ENCODE measurements at regions not wholly inside any gene's neighbourhood (a gene's known extent, or its start where the extent isn't known, plus 50 kb on each side); places are given as distances from the start of the nearest gene placed in this dataset.
"Not testable (repeated sequence)": the region's sequence is repeated elsewhere in the genome, so short reads cannot be mapped to it uniquely, and the experiment has no call there.

GRCh38 chr7:35909870-35910357 lies 109.1 kb downstream of the SEPTIN7 start:
- DNase-seq (ENCODE audit: low read depth in 3 of 3) = no peak

GRCh38 chr7:35910621-35911020 lies 109.8 kb downstream of the SEPTIN7 start:
- not testable (repeated sequence) for DNase-seq (ENCODE audit: low read depth in 3 of 3)

DNA sequence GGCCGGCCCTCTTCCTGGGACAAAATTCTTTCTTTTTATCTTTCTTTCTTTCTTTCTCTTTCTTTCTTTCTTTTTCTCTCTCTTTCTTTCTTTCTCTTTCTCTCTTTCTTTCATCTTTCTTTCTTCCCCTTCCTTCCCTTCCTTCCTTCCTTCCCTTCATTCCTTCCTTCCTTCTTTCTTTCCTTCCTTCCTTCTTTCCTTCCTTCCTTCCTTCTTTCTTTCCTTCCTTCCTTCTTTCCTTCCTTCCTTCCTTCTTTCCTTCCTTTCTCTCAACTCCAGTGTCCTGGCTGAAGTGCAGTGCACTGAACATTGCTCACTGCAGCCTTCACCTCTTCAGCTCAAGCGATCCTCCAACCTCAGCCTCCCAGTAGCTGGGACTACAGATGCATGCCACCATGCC lies 112.5 kb downstream of the SEPTIN7 start:
- not testable (repeated sequence) for DNase-seq (ENCODE audit: low read depth in 3 of 3)

DNA sequence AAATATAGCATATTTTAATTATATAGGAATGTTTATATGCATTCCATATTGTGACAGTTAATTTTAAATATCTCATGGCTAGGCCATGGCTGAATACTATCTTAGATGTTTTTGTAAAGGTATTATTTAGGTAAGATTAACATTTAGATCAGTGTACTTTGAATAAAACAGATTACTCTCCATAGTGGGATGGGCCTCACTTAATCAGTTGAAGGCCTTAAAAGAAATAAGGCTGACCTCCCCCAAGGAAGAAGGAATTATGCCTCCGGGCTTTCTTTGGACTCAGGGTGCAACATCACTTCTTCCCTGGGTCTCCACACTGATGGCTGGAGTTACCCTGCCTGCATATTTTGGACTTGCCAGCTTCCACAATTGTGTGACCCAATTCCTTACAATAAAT lies 113.4 kb downstream of the SEPTIN7 start:
- DNase-seq (ENCODE audit: low read depth in 3 of 3) = not testable (repeated sequence)

DNA sequence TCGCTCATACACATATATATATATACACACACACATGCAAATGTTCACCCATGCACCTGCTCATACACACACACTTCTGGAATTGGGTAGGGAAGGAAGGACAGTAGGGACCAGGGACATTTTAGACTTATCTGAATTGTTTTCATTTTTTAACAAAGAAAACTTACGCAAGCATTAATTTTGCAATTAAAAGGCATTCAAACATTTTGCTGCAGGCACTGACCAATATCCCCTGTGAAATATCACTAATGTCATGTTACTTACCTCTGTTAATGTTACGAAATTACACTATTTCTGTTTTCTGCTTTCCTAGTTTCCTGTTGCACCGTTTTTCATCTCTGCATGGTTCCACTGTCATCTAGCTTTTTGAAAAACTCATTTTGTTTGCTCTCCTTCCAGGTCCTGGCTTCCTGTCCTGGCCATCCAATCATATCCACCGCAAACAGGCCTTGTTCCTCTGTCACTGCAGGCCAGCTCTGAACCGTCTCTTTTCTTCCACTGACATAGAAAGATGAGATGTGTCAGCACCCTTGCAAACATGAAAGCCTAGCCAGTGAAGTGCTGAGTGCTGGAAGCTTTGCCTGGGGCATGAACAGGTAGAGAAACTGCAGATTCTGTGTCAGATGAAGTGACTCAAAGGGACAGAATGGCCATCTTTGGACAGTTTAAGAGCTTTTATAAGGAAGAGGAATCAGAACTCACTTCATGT lies 114.5 kb downstream of the SEPTIN7 start:
- not testable (repeated sequence) for DNase-seq (ENCODE audit: low read depth in 3 of 3)

- not testable (repeated sequence) for DNase-seq (ENCODE audit: low read depth in 3 of 3)
These were observed 117.4 kb downstream of the SEPTIN7 start for GRCh38 chr7:35918217-35918616.

- DNase-seq (ENCODE audit: low read depth in 3 of 3) = not testable (repeated sequence)
These were observed 118.8 kb downstream of the SEPTIN7 start for GRCh38 chr7:35919607-35920006.

DNA sequence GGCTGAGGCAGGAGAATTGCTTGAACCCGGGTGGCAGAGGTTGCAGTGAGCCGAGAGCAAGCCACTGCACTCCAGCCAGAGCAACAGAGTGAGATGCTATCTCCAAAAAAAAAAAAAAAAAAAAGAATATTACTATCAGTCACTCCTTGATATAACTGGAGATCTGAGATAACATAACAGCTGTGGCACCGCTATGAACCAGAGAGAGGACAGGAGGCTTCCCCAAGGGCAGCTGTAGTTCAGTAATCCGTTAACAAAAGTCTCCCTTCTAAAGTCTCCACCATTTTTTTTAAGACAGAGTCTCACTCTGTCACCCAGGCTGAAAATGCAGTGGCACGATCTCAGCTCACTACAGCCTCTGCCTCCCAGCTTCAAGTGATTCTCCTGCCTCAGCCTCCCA lies 120.5 kb downstream of the SEPTIN7 start:
- DNase-seq (ENCODE audit: low read depth in 3 of 3) = not testable (repeated sequence)

GRCh38 chr7:35924668-35925067 lies 123.8 kb downstream of the SEPTIN7 start:
- DNase-seq (ENCODE audit: low read depth in 3 of 3) = not testable (repeated sequence)

DNA sequence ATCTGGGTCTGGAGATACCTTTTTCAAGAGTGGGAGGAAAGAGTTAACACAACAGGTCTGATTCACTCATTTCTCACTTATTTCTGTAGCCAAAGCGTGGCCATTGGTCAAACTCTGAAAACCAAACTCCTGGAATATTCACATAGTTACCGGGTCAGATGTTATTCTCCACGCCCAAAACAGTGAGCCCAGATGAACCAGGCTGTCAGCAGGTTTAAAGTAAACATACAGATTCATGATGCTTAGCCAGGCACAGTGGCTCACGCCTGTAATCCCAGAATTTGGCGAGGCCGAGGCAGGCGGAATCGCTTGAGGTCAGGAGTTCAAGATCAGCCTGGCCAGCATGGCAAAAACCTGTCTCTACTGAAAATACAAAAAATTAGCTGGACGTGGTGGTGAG lies 126.1 kb downstream of the SEPTIN7 start:
- DNase-seq (ENCODE audit: low read depth in 3 of 3) = not testable (repeated sequence)

DNA sequence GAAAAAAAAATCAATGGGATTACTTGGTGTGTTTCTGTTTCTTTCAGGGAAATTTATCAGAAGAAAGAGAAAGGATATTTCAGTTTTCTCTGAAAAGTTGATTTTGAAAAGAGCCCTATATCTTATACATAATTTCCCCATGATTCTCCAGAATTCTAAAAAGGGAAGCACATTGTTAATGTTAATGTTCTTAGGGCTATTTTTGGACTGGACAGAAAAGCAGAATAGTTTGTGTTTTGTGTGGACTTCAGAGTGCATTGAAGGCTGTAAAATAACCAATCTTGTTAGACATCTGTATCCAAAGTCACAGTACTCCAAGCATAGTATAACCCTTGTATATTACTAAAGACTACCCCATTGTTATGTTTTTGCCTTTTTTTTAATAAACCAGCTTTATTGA lies 130.3 kb downstream of the SEPTIN7 start:
- DNase-seq (ENCODE audit: low read depth in 3 of 3) = not testable (repeated sequence)

- DNase-seq (ENCODE audit: low read depth in 3 of 3) = not testable (repeated sequence)
These were observed 130.7 kb downstream of the SEPTIN7 start for GRCh38 chr7:35931551-35931950.

GRCh38 chr7:35940695-35941094 lies 139.8 kb downstream of the SEPTIN7 start:
- not testable (repeated sequence) for DNase-seq (ENCODE audit: low read depth in 3 of 3)

- DNase-seq (ENCODE audit: low read depth in 3 of 3) = not testable (repeated sequence)
These were observed 144.8 kb downstream of the SEPTIN7 start for GRCh38 chr7:35945621-35946020.

GRCh38 chr7:35955735-35956134 lies 154.9 kb downstream of the SEPTIN7 start:
- DNase-seq (ENCODE audit: low read depth in 3 of 3) = not testable (repeated sequence)

- not testable (repeated sequence) for DNase-seq (ENCODE audit: low read depth in 3 of 3)
These were observed 156.1 kb downstream of the SEPTIN7 start for GRCh38 chr7:35956988-35957387.

DNA sequence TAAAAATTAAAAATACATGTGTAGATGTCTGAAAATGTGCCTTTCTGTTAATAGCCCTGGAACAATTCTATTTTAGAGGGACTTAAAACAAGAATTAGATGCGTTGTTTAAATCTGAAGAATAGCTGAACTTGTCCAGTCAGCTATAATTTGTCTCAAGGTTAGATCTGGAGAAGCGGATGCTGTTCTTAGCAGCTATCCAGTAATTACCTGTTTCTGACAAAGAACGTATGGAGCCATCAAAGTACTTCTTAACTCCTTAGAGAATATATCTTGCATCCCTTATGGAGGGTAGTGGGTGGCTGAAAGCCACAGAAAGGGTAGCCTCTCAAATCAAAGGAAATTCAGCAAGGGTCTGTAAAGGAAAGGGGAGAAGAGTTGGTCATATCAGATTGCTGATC lies 160.4 kb downstream of the SEPTIN7 start:
- DNase-seq (ENCODE audit: low read depth in 3 of 3) = not testable (repeated sequence)

- DNase-seq (ENCODE audit: low read depth in 3 of 3) = not testable (repeated sequence)
These were observed 161.8 kb downstream of the SEPTIN7 start for GRCh38 chr7:35962607-35963006.

- DNase-seq (ENCODE audit: low read depth in 3 of 3) = no peak
These were observed 166.7 kb downstream of the SEPTIN7 start for GRCh38 chr7:35967366-35968139.

DNA sequence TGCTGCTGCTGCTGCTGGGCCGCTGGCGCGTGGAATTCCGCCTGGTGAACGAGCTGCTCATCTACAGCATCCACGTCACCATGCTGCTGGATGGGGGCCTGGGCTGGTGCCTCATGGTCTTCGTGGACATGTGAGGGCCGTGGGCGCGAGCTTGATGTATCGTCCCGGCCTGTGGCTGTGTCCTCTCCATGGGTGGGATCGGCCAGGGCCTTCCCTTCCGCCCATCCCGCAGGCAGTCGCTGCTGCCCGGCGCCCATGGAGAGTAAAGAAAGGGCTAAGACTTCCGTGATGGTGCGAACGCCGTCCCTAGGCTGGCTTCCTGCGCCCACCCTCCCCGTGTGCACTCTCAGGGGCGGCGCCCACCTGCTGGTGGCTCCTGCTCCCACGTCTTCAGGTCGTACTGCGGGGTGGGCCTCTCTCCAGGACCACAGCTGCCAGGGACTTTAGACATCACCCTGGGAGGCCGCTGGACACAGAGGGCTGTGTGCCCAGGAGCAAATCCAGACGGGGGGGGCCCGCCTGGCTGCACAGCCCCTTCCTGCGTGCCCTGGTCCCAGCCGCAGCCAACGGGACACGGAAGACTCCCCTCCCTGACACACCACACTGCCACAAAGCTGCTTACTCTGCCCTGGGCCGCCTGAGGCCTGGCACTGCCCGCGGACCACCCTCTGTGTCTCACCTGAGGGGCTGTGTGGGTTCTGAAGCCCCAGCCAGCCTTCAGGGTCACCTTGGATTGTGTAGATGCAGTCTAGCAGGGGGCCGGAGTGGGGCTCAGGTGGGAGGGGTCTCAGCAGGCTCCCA lies 167.5 kb downstream of the SEPTIN7 start:
- no peak for DNase-seq (ENCODE audit: low read depth in 3 of 3)

- no peak for DNase-seq (ENCODE audit: low read depth in 3 of 3)
These were observed 168.2 kb downstream of the SEPTIN7 start for GRCh38 chr7:35969066-35969465.

DNA sequence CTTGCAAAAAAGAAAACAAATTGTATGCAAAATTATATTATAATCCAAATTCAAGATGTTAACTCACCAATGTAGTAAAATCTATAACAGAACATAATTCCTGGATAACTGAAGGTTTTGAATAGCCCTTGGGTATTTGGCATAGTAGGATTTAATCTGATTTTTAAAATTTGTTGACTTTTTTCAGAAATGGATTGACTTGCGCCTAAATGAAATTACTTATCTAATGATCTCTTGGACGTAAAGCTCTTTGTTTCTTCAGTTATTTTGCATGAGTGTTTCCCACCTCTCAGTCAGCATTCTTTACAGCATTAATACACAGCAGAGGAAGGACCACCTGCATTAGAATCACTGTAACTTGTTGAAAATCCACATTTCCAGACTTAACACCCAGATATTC lies 169.6 kb downstream of the SEPTIN7 start:
- DNase-seq (ENCODE audit: low read depth in 3 of 3) = no peak
